PFSK-1 (cell line): ENCODE measurements at regions not wholly inside any gene's neighbourhood (a gene's known extent, or its start where the extent isn't known, plus 50 kb on each side); places are given as distances from the start of the nearest gene placed in this dataset.

Experiments
- FOXP2 ChIP-seq: optimal IDR thresholded peaks from 2 replicates; pipeline ENCODE3; 2011; ENCODE audit warnings: borderline replicate concordance, control low read depth, inconsistent platforms; ENCODE audit not compliant: insufficient read depth; ENCODE audit errors: extremely low read length, extremely low read depth
- POLR2AphosphoS5 ChIP-seq: IDR thresholded peaks from 2 replicates; pipeline ENCODE4 v1.6.1; 2012; ENCODE audit warnings: low read depth, mild to moderate bottlenecking, control low read depth, low read length, moderate library complexity
- SIN3A ChIP-seq: IDR thresholded peaks from 2 replicates; pipeline ENCODE4 v1.6.1; 2012; ENCODE audit warnings: mild to moderate bottlenecking, low read length, moderate library complexity, borderline replicate concordance; ENCODE audit not compliant: insufficient read depth
- TAF1 ChIP-seq: IDR thresholded peaks from 2 replicates; pipeline ENCODE4 v1.6.1; 2012; ENCODE audit warnings: low read length, control low read depth, borderline replicate concordance; ENCODE audit not compliant: insufficient read depth
- TF ChIP-seq, protein P1 (sequence below), 2 experiments: IDR thresholded peaks; 2 replicates each; pipeline versions ENCODE4 v1.6.1 to v1.8.0; 2011 to 2012; ENCODE audit warnings: low read depth in 2 of 2, low read length in 2 of 2, control low read depth in 1 of 2, inconsistent platforms in 1 of 2, mild to moderate bottlenecking in 1 of 2, moderate library complexity in 1 of 2; ENCODE audit not compliant: insufficient read depth in 1 of 2

DNA sequence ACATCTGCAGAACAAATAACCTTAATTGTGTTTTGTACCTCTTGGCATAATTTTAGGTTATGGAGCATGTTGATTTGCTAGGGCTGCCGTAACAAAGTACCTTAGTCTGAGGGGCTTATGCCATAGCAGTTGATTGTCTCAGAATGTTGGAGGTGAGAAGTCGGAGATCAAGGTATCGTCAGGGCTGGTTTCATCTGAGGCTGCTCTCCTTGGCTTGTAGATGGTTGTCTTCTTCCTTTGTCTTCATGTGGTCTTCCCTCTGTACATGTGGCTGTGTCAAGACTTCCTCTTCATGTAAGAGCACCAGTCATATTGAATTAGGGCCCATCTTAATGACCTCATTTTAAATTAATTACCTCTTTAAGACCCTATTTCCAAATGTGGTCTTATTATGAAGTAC lies 64.4 kb upstream of the PTHLH start:
- no peak for TF ChIP-seq TAF1
- no peak for TF ChIP-seq POLR2AphosphoS5
- no peak for TF ChIP-seq FOXP2
- TF ChIP-seq SIN3A, result no peak
- TF ChIP-seq, protein P1, sequence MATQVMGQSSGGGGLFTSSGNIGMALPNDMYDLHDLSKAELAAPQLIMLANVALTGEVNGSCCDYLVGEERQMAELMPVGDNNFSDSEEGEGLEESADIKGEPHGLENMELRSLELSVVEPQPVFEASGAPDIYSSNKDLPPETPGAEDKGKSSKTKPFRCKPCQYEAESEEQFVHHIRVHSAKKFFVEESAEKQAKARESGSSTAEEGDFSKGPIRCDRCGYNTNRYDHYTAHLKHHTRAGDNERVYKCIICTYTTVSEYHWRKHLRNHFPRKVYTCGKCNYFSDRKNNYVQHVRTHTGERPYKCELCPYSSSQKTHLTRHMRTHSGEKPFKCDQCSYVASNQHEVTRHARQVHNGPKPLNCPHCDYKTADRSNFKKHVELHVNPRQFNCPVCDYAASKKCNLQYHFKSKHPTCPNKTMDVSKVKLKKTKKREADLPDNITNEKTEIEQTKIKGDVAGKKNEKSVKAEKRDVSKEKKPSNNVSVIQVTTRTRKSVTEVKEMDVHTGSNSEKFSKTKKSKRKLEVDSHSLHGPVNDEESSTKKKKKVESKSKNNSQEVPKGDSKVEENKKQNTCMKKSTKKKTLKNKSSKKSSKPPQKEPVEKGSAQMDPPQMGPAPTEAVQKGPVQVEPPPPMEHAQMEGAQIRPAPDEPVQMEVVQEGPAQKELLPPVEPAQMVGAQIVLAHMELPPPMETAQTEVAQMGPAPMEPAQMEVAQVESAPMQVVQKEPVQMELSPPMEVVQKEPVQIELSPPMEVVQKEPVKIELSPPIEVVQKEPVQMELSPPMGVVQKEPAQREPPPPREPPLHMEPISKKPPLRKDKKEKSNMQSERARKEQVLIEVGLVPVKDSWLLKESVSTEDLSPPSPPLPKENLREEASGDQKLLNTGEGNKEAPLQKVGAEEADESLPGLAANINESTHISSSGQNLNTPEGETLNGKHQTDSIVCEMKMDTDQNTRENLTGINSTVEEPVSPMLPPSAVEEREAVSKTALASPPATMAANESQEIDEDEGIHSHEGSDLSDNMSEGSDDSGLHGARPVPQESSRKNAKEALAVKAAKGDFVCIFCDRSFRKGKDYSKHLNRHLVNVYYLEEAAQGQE (IDR thresholded peaks at IDR 0.05; ENCODE audit: insufficient read depth in 1 of 2, low read depth in 2 of 2, low read length in 2 of 2), result no peak

DNA sequence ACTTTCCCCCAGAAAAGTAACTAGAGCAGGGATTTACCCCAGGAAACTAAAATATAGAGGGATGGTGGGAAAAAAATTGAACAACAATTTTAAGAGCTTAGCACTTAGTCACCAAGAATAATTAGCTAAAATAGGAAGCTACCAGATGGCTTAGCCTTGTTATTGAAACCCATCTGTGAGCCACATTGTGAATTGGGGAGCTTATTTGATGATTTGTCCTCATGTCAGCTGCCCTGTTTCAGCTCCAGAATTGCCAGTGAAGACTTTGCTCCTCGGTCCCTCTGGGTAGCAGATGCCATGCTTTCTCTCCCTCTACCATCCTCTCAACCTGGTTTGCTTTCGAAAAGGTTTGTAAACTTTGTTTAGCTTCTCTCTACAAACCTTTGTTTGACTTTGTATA lies 67.7 kb upstream of the PTHLH start:
- TF ChIP-seq POLR2AphosphoS5, result no peak
- TF ChIP-seq, protein P1 (IDR thresholded peaks at IDR 0.05; ENCODE audit: insufficient read depth in 1 of 2, low read depth in 2 of 2, low read length in 2 of 2), result no peak
- TF ChIP-seq TAF1, result no peak
- no peak for TF ChIP-seq FOXP2
- no peak for TF ChIP-seq SIN3A

DNA sequence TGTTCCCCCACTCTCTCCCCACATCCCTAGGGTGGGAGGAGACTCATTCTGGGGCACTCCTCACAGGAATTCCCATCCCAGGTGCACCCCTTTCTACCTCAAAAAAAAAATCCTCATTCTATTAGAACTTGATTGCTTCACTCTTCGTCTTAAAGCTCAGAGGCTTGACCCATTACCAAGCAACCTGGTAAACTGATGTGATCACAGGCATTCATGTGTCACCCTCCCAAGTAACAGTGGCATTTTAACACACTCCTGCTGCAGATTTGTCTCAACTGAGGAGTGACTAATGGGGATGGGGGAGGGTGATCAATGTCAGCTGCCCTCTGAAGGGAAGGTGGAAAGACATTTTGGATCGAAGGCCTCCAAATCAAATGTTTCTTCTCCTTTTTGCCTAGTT lies 78.1 kb upstream of the PTHLH start:
- TF ChIP-seq FOXP2 (no peak), SIN3A (no peak), POLR2AphosphoS5 (no peak), TAF1 (no peak)
- TF ChIP-seq, protein P1 (IDR thresholded peaks at IDR 0.05; ENCODE audit: insufficient read depth in 1 of 2, low read depth in 2 of 2, low read length in 2 of 2), result no peak

DNA sequence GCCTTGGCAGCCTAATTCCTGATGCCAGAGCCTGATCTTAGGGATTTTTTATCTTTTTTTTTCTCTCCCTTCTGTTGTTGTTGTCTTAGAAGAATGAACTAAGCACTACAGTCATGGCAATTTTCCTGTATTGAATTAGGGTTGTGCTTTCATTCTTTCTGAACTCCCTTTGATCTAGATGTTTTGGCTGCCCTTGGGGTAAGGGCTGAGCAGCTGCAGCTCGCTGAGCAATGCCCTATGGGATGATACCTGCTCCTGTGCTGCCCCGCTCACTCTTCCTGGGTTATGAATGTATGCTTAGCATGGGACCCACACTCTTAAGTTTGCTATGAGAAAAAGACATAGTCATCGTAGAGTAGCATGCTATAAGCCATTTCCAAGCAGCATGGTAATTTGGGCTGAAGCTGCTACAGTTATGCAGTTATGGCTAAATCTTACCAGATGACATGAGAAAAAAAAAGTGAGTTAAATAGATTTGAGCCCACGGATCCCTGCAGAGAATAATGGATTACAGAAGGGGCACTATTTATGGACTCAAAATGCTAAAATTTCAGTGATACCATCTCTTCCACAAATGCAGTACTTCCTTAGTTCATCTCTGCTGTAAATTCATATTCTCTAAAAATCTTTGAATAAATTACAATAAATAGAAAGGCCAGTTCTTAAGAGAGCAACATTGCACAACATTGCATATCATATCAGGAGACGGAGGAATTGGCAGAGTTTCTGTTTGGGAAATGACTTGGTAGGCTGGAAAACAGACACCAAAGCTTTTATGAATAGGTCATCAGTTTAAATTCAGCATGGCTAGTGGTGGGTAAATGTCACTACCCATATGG lies 79.2 kb upstream of the PTHLH start:
- TF ChIP-seq POLR2AphosphoS5 (no peak), FOXP2 (no peak), TAF1 (no peak), SIN3A (no peak)
- TF ChIP-seq, protein P1 (IDR thresholded peaks at IDR 0.05; ENCODE audit: insufficient read depth in 1 of 2, low read depth in 2 of 2, low read length in 2 of 2), result no peak

DNA sequence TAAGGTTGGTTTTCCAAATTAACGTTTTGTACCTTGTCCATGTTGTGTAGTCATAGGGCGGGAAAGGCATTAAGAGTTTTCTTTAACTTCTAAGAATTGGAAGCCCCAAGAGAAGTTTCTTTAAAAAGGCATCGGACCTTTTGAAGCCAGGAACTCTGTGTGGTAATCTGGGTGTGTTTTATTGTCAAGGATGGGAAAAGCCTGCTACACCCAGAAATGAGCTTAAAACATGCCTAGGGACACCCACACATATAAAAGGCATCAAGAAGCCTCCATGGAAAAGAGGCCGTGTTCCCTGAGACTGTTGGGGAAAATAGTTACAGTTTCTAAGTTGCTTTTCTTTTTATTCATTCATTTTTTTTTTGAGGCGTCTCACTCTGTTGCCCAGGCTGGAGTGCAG lies 81.0 kb upstream of the PTHLH start:
- no peak for TF ChIP-seq POLR2AphosphoS5
- no peak for TF ChIP-seq SIN3A
- TF ChIP-seq, protein P1 (IDR thresholded peaks at IDR 0.05; ENCODE audit: insufficient read depth in 1 of 2, low read depth in 2 of 2, low read length in 2 of 2), result no peak
- TF ChIP-seq FOXP2, result no peak
- no peak for TF ChIP-seq TAF1
